ENCODE measurements at regions not wholly inside any gene's neighbourhood (a gene's known extent, or its start where the extent isn't known, plus 50 kb on each side); places are given as distances from the start of the nearest gene placed in this dataset.
"Not testable (repeated sequence)": the region's sequence is repeated elsewhere in the genome, so short reads cannot be mapped to it uniquely, and the experiment has no call there.

DNA sequence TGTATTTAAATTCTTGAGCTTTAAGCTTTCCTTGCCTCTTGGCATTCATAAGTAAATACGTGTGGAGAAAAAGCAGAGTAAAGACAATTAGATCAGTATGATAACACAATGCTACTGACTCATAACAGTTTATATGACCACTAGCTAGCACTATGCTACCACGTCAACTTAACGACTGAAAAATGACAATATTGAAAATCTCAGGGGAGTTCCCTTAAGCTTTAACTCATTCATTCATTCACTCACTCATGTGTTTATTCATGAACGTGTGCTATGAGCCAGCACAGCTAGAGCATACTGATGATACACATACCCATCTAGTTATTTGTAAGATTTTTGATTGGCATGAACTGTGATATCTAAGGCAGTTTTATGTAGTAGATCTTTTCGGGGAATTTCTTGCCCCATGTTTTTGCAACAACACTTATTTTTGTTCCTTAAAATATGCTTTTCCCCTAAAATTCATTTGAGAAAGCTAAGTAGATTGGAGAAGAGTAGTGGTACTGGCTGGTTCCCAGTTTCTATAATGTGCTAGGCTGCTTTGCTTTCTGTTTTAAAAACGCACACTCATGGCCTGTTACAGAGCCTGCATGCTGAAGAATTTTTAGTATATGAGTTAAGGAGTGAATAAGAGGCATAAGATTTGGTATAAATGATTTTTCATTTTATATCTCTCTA is 57.4 kb upstream of the ACBD5 start:
- TF ChIP-seq CTCF (conservative IDR thresholded peaks at IDR 0.05): no peak
- H3K36me3 ChIP-seq (ENCODE audit: control insufficient read depth, insufficient read depth, low read length): no peaks in the 10 kb centered on the region
- no peak overlapping the region for H3K27ac ChIP-seq (ENCODE audit: low read depth, low read length)
- WGBS, 2 experiments (ENCODE audit: insufficient coverage in 1 of 2, insufficient read length in 1 of 2): 90 to 96% methylated on average over 3 to 6 of the region's 6 CpGs
- H3K36me3 Mint-ChIP-seq (ENCODE audit: low read depth): peaks cover 3% of the 10 kb centered on the region
- H3K9ac ChIP-seq (ENCODE audit: extremely low read depth, low read length, poor library complexity, severe bottlenecking): no peak overlapping the region
- H3K4me3 ChIP-seq (ENCODE audit: low read length): no peak overlapping the region
- H3K9me3 Mint-ChIP-seq: peaks cover 41% of the 10 kb centered on the region
- no peaks in the 10 kb centered on the region for H3K4me1 Mint-ChIP-seq
- no peaks in the 10 kb centered on the region for H3K4me1 ChIP-seq (ENCODE audit: control insufficient read depth, insufficient read depth, low read length)
- no peaks in the 10 kb centered on the region for H3K27me3 ChIP-seq (ENCODE audit: control insufficient read depth, insufficient read depth, low read length, poor library complexity, severe bottlenecking)
- H3K9me3 ChIP-seq (ENCODE audit: control insufficient read depth, low read length): peaks cover 8% of the 10 kb centered on the region
- H3K27me3 Mint-ChIP-seq (ENCODE audit: insufficient read depth): peaks cover 11% of the 10 kb centered on the region
- H3K4me3 Mint-ChIP-seq: no peak overlapping the region
- no peak for DNase-seq
- no peak overlapping the region for H3K27ac Mint-ChIP-seq

DNA sequence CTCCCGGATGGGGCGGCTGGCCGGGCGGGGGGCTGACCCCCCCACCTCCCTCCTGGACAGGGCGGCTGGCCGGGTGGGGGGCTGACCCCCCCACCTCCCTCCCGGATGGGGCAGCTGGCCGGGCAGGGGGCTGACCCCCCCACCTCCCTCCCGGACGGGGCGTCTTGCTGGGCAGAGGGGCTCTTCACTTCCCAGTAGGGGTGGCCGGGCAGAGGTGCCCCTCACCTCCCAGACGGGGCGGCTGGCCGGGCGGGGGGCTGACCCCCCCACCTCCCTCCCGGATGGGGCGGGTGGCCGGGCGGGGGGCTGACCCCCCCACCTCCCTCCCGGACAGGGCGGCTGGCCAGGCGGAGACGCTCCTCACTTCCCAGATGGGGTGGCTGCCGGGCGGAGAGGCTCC is 55.7 kb upstream of the ACBD5 start:
- not testable (repeated sequence) for H3K27me3 Mint-ChIP-seq (ENCODE audit: insufficient read depth); DNase-seq; H3K4me3 ChIP-seq (ENCODE audit: low read length); H3K27ac Mint-ChIP-seq; H3K9ac ChIP-seq (ENCODE audit: extremely low read depth, low read length, poor library complexity, severe bottlenecking); H3K27ac ChIP-seq (ENCODE audit: low read depth, low read length); H3K9me3 ChIP-seq (ENCODE audit: control insufficient read depth, low read length); H3K27me3 ChIP-seq (ENCODE audit: control insufficient read depth, insufficient read depth, low read length, poor library complexity, severe bottlenecking); H3K4me1 Mint-ChIP-seq; H3K36me3 ChIP-seq (ENCODE audit: control insufficient read depth, insufficient read depth, low read length); H3K4me3 Mint-ChIP-seq; H3K4me1 ChIP-seq (ENCODE audit: control insufficient read depth, insufficient read depth, low read length); H3K36me3 Mint-ChIP-seq (ENCODE audit: low read depth)
- peaks cover 41% of the 10 kb centered on the region for H3K9me3 Mint-ChIP-seq
- 87% methylated on average over 3 of the region's 26 CpGs; no CpG with 5 or more reads in 1 of the 2 experiments for WGBS, 2 experiments (ENCODE audit: insufficient coverage in 1 of 2, insufficient read length in 1 of 2)

DNA sequence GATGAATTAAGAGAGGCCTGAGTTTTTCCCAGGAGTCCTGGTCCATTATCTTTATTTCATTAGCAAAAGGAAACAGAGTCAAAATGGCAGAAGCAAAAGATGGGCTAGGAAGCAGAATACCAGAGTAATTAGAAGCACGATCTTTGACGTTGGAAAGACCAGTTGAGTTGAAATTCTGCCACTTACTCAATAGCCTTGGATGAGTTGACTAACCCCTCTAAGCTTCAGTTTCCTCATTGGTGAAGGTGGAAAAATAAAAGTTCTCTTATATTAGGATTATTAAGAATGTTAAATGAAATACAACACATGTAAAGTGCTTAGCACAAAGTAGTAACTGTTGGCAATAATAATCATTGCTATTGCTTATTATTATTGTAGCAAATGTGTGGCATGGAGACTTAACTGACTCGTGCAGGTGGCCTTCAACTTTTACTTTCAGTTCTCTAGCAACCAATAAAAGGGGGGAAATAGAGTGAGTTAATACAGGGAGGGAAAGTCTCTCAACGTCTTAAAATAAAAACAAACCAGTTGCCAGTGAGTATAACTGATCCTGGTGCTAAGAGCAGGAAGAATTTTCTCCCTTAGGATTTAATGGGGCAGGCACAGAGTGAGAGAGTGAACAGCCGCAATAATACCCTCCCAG is 50.8 kb upstream of the ACBD5 start:
- DNase-seq; H3K9me3 ChIP-seq (ENCODE audit: control insufficient read depth, low read length); H3K27ac ChIP-seq (ENCODE audit: low read depth, low read length); H3K36me3 Mint-ChIP-seq (ENCODE audit: low read depth); H3K4me1 Mint-ChIP-seq; H3K4me1 ChIP-seq (ENCODE audit: control insufficient read depth, insufficient read depth, low read length); H3K27me3 Mint-ChIP-seq (ENCODE audit: insufficient read depth); H3K4me3 ChIP-seq (ENCODE audit: low read length); H3K4me3 Mint-ChIP-seq; H3K36me3 ChIP-seq (ENCODE audit: control insufficient read depth, insufficient read depth, low read length); H3K9ac ChIP-seq (ENCODE audit: extremely low read depth, low read length, poor library complexity, severe bottlenecking); H3K27ac Mint-ChIP-seq; H3K27me3 ChIP-seq (ENCODE audit: control insufficient read depth, insufficient read depth, low read length, poor library complexity, severe bottlenecking); H3K9me3 Mint-ChIP-seq: not testable (repeated sequence)
- 70 to 89% methylated on average over 2 to 5 of the region's 5 CpGs for WGBS, 2 experiments (ENCODE audit: insufficient coverage in 1 of 2, insufficient read length in 1 of 2)

Measured in endodermal cell (in vitro differentiated cells).